ENCODE measurements at regions not wholly inside any gene's neighbourhood (a gene's known extent, or its start where the extent isn't known, plus 50 kb on each side); places are given as distances from the start of the nearest gene placed in this dataset.

- H3K4me1 ChIP-seq (ENCODE audit: control insufficient read depth in 4 of 4, insufficient read depth in 4 of 4, low read length in 3 of 4) = no peaks in the 10 kb centered on the region
- DNase-seq (ENCODE audit: low spot score) = no peak
- H3K9me3 ChIP-seq (ENCODE audit: control insufficient read depth in 4 of 4, low read length in 3 of 4) = no peaks in the 10 kb centered on the region
- H3K27me3 ChIP-seq (ENCODE audit: control insufficient read depth in 4 of 4, insufficient read depth in 4 of 4, low read length in 3 of 4) = no peaks in the 10 kb centered on the region
- H3K9ac ChIP-seq (ENCODE audit: low read depth in 1 of 2, low read length in 2 of 2) = no peak overlapping the region
- WGBS = 50% methylated on average over 3 of the region's 3 CpGs
- TF ChIP-seq GABPA (IDR thresholded peaks at IDR 0.05 in 1 of 2, conservative IDR thresholded peaks at IDR 0.05 in 1 of 2) = no peak
- TF ChIP-seq NR2F2 (IDR thresholded peaks at IDR 0.05) = no peak
- TF ChIP-seq MAX (IDR thresholded peaks at IDR 0.05) = no peak
- no peak for TF ChIP-seq FOXA2 (IDR thresholded peaks at IDR 0.05)
- TF ChIP-seq YY1 (IDR thresholded peaks at IDR 0.05) = no peak
- TF ChIP-seq REST (IDR thresholded peaks at IDR 0.05) = no peak
- no peak for TF ChIP-seq ATF3 (IDR thresholded peaks at IDR 0.05)
- no peak for TF ChIP-seq RXRA (IDR thresholded peaks at IDR 0.05)
- TF ChIP-seq FOXA1 (IDR thresholded peaks at IDR 0.05) = no peak
- no peak for TF ChIP-seq HNF4G (IDR thresholded peaks at IDR 0.05)
- TF ChIP-seq RAD21 (IDR thresholded peaks at IDR 0.05) = no peak
- no peak for TF ChIP-seq CTCF (IDR thresholded peaks at IDR 0.05; ENCODE audit: low read depth, low read length, missing input control)
- no peak for TF ChIP-seq JUND (IDR thresholded peaks at IDR 0.05)
- no peaks in the 10 kb centered on the region for H3K36me3 ChIP-seq (ENCODE audit: control insufficient read depth in 4 of 4, insufficient read depth in 3 of 4, low read depth in 1 of 4, low read length in 3 of 4)
- H3K27ac ChIP-seq (ENCODE audit: low read depth in 1 of 2, low read length in 2 of 2) = no peak overlapping the region
- H3K4me3 ChIP-seq (ENCODE audit: low read depth in 1 of 3, low read length in 3 of 3) = no peak overlapping the region
These were observed 142.0 kb upstream of the GAREM1 start for GRCh38 chr18:32612651-32613050.

- no peaks in the 10 kb centered on the region for H3K27me3 ChIP-seq (ENCODE audit: control insufficient read depth in 4 of 4, insufficient read depth in 4 of 4, low read length in 3 of 4)
- no peak overlapping the region for H3K4me3 ChIP-seq (ENCODE audit: low read depth in 1 of 3, low read length in 3 of 3)
- H3K36me3 ChIP-seq (ENCODE audit: control insufficient read depth in 4 of 4, insufficient read depth in 3 of 4, low read depth in 1 of 4, low read length in 3 of 4) = no peaks in the 10 kb centered on the region
- H3K27ac ChIP-seq (ENCODE audit: low read depth in 1 of 2, low read length in 2 of 2) = no peak overlapping the region
- no peak for DNase-seq (ENCODE audit: low spot score)
- TF ChIP-seq JUND (IDR thresholded peaks at IDR 0.05) (no peak), HNF4A (conservative IDR thresholded peaks at IDR 0.05) (no peak), HNF4G (IDR thresholded peaks at IDR 0.05) (no peak), ZBTB33 (IDR thresholded peaks at IDR 0.05) (no peak)
- H3K4me1 ChIP-seq (ENCODE audit: control insufficient read depth in 4 of 4, insufficient read depth in 4 of 4, low read length in 3 of 4) = no peaks in the 10 kb centered on the region
- WGBS = 22% methylated on average over 1 of the region's 1 CpG
- no peaks in the 10 kb centered on the region for H3K9me3 ChIP-seq (ENCODE audit: control insufficient read depth in 4 of 4, low read length in 3 of 4)
- H3K9ac ChIP-seq (ENCODE audit: low read depth in 1 of 2, low read length in 2 of 2) = no peak overlapping the region
These were observed 139.5 kb upstream of the GAREM1 start for GRCh38 chr18:32610176-32610575.

Measured in liver (tissue), 8 donors.